HG03196 (cell line): ENCODE measurements at regions not wholly inside any gene's neighbourhood (a gene's known extent, or its start where the extent isn't known, plus 50 kb on each side); places are given as distances from the start of the nearest gene placed in this dataset.
"Not testable (repeated sequence)": the region's sequence is repeated elsewhere in the genome, so short reads cannot be mapped to it uniquely, and the experiment has no call there.

Experiments
- ATAC-seq: cut with Tn5 transposase; IDR thresholded peaks from one replicate; pipeline ENCODE4 v1.9.1; 2021; ENCODE audit not compliant: unreplicated experiment

GRCh38 chr10:117746541-117747448, 204.2 kb downstream of the EMX2 start:
- ATAC-seq, result no peak

- ATAC-seq, result no peak
These were observed 205.1 kb downstream of the EMX2 start for GRCh38 chr10:117747636-117748035.

GRCh38 chr10:117748058-117748457, 205.5 kb downstream of the EMX2 start:
- no peak for ATAC-seq

- no peak for ATAC-seq
These were observed 208.1 kb downstream of the EMX2 start for GRCh38 chr10:117750616-117751015.

- ATAC-seq, result no peak
These were observed 208.7 kb downstream of the EMX2 start for GRCh38 chr10:117751259-117751658.

GRCh38 chr10:117752103-117752502, 209.6 kb downstream of the EMX2 start:
- no peak for ATAC-seq

GRCh38 chr10:117754770-117755658, 212.5 kb downstream of the EMX2 start:
- ATAC-seq, result no peak

GRCh38 chr10:117755659-117756014, 213.1 kb downstream of the EMX2 start:
- no peak for ATAC-seq

- no peak for ATAC-seq
These were observed 214.7 kb downstream of the EMX2 start for GRCh38 chr10:117757086-117757720.

- ATAC-seq, result no peak
These were observed 216.7 kb downstream of the EMX2 start for GRCh38 chr10:117759266-117759665.

GRCh38 chr10:117761695-117762094, 219.1 kb downstream of the EMX2 start:
- ATAC-seq, result no peak

- ATAC-seq, result no peak
These were observed 219.7 kb downstream of the EMX2 start for GRCh38 chr10:117762126-117762818.

GRCh38 chr10:117762819-117763172, 220.2 kb downstream of the EMX2 start:
- ATAC-seq, result no peak

GRCh38 chr10:117763528-117763927, 221.0 kb downstream of the EMX2 start:
- no peak for ATAC-seq

- ATAC-seq, result no peak
These were observed 225.9 kb downstream of the EMX2 start for GRCh38 chr10:117768333-117769042.

GRCh38 chr10:117775526-117775925, 233.0 kb downstream of the EMX2 start:
- no peak for ATAC-seq

- not testable (repeated sequence) for ATAC-seq
These were observed 234.7 kb downstream of the EMX2 start for GRCh38 chr10:117777222-117777621.

GRCh38 chr10:117778241-117778640, 235.7 kb downstream of the EMX2 start:
- ATAC-seq, result no peak

- no peak for ATAC-seq
These were observed 237.9 kb downstream of the EMX2 start for GRCh38 chr10:117780411-117780810.

- ATAC-seq, result no peak
These were observed 238.8 kb downstream of the EMX2 start for GRCh38 chr10:117781216-117781831.
